NCI-H146 treated with DMSO at 0.1 percent for 48 hours (cell line): ENCODE measurements at regions not wholly inside any gene's neighbourhood (a gene's known extent, or its start where the extent isn't known, plus 50 kb on each side); places are given as distances from the start of the nearest gene placed in this dataset.
"Not testable (repeated sequence)": the region's sequence is repeated elsewhere in the genome, so short reads cannot be mapped to it uniquely, and the experiment has no call there.

Experiments used
- DNase-seq: peaks from one replicate; lab custom pipeline; 2025; ENCODE audit not compliant: unreplicated experiment; lab: John Stamatoyannopoulos, UW

DNA sequence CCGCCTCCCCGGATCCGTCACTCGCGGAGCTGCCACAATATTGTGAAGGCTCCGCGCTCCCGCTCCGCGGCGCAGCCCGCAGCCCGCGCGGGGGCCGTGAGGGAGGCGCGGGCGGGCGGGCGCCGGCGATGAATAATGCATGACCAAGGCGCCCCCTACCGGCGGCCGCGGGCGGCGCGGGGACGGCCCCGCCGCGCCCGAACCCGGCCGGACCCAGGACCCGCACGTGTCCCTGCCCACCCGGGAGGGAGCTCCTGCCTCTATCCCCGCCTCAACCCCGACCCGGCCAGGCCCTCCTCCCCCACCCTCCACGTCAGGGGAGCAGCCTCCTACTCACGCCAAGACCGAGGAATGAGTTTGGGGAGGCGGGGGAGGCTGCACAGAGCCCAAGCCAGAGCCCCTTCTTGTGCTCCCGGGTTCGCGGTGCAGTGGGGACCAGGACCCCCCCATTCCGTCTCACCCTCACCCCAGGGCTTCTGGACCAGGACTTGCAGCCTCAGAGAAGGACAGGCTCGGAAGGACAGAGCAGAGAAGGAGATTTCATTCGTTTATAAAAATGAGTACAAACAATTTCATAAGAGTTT is 70.8 kb upstream of the CASZ1 start:
- no peak for DNase-seq

DNA sequence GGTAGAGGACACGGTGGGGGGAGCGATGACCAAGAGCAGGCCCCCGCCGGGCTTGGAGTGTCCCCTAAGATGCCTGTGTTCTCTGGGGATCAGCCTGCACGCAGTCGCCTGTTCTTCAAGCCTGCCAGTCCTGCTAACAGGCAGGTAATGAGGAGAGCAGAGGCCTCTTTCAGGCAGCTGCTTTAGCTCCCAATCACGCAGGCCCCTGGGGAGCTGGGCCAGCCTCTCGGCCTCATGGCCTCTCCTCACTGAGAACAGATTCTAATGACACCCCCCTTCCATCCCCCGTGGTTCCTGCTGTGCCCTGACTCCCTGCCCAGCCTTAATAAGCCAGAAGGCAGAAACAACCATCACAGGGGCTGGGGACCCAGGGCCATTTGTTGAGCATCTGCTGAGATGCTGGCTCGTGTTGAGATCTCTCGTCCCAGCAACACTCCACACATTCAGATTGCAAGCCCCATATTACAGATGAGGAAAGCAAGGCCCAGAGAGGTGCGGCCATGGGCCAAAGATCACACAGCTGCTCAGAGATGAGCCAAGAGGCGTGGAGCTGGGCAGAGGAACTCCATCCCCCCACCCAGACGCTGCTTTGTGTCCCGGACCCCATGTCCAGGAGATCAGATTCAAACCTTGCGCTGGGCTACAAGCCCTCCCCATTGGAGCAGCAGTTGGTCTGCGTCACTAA is 71.6 kb upstream of the CASZ1 start:
- peak; percentile 51 for DNase-seq

- no peak for DNase-seq
Observed at GRCh38 chr1:10868599-10868965, 72.1 kb upstream of the CASZ1 start.

- no peak for DNase-seq
Observed at GRCh38 chr1:10869933-10870332, 73.5 kb upstream of the CASZ1 start.

DNA sequence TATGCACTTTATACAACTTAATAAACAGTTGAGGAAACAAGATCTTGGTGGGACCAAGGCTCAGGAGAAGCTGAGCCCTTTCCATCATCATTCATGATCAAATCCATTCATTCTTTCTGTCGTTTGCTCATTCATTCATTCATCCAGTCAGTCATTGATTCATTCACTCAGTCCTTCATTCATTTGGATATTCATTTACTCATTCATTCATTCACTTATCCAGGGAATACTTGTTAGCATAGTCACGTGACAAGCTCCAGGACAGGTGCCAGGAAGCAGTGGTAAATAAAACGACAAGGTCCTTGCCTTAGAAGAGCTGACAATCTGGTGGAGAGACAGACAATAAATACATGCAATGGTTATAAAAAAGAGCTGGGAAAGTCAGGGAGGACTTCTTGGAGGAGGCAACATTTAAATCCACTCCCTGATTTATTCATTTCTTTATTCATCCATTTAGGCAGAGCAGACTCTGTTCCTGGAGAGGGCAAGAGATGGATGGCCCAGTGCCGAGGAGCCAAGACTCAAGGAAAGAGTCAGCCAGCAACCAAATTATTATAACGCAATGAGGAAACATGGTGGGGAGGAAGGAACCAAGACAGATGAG is 74.1 kb upstream of the CASZ1 start:
- DNase-seq: no peak

- DNase-seq: no peak
Observed at GRCh38 chr1:10873189-10873588, 76.7 kb upstream of the CASZ1 start.

GRCh38 chr1:10874351-10874750 is 77.9 kb upstream of the CASZ1 start:
- no peak for DNase-seq

DNA sequence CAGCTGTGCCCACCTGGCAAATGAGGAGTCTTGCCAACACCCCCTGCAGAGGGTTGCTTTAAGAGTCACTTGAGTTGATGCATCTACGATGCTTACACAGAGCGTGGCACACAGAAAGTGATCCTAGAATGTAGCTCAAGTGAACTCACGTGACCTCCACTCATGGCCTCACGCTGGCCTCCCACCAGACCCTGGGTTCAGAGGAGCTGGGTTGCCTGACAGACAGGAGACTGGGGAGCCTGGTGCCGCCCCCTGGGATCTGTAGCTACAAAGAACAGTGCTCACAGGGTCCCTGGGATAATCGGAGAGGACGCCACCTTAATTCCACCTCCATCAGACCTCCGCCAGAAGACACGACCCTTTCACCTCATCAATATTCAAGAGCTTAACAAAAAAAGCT is 81.4 kb upstream of the CASZ1 start:
- DNase-seq: no peak

- DNase-seq: no peak
Observed at GRCh38 chr1:10878469-10878868, 82.0 kb upstream of the CASZ1 start.

DNA sequence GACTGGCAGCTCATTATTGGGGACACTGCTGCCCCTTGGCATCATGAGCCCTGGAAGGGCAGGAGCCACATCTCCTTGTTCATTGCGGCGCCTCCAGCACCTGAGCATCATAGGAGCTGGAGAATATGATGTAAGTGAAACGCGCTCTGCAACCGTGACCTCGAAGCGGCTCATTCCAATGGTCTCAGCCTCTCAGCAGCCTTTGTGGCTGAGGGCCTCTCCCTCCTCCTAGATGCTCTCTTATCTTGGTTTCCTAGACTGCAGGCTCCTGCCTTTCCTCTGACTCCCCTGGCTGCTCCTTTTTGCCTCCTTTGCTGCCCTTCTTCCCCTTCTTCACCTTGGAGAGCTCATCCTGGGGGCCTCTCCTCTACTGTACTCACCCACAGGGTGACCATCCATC is 83.6 kb upstream of the CASZ1 start:
- no peak for DNase-seq

DNA sequence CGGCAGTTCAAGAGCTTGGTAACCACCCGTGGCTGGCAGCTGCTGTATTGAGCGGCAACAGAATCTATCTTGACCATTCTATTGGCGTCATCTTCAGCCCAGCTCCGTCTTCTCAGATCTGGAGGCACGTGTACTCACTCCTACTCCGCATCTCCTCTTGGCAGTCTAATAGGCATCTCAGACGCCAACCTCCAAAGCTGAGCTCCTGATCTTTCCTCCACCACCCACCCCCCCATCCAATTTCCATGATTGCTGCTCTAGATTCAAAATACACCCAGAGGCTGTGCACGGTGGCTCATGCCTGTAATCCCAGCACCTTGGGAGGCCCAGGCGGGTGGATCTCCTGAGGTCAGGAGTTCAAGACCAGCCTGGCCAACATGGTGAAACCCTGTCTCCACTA is 84.6 kb upstream of the CASZ1 start:
- no peak for DNase-seq

DNA sequence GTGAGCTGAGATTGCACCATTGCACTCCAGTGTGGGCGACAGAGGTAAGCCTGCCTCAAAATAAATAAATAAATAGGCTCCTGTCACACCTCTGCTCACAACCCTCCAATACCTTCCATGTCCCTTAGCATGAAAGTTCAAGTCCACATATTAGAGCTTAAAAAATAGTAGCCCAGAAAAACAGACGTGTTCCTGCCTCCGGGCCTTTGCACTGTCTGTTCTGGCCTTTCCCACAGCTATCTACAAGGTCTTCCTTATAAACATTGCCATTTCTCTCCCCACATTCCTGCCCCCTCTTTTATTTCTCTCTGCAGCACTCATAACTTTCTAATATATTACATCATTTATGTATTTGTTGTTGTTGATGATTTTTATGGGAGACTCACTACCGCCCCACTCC is 85.6 kb upstream of the CASZ1 start:
- DNase-seq: no peak

DNA sequence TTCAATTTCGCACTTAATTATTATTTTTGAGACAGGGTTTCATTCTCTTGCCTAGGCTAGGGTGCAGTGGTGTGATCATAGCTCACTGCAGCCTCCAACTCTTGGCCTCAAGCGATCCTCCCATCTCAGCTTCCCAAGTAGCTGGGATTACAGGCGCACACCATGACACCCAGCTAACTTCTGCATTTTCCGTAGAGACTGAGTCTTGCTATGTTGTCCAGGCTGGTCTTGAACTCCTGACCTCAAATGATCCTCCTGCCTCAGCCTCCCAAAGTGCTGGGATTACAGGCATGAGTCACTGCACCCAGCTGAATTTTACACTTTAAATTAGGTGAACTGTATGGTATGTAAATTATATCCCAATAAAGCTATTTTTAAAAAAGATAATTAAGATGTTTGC is 90.6 kb upstream of the CASZ1 start:
- not testable (repeated sequence) for DNase-seq

GRCh38 chr1:10888291-10888690 is 91.8 kb upstream of the CASZ1 start:
- DNase-seq: no peak

- DNase-seq: no peak
Observed at GRCh38 chr1:10888791-10889649, 92.6 kb upstream of the CASZ1 start.

DNA sequence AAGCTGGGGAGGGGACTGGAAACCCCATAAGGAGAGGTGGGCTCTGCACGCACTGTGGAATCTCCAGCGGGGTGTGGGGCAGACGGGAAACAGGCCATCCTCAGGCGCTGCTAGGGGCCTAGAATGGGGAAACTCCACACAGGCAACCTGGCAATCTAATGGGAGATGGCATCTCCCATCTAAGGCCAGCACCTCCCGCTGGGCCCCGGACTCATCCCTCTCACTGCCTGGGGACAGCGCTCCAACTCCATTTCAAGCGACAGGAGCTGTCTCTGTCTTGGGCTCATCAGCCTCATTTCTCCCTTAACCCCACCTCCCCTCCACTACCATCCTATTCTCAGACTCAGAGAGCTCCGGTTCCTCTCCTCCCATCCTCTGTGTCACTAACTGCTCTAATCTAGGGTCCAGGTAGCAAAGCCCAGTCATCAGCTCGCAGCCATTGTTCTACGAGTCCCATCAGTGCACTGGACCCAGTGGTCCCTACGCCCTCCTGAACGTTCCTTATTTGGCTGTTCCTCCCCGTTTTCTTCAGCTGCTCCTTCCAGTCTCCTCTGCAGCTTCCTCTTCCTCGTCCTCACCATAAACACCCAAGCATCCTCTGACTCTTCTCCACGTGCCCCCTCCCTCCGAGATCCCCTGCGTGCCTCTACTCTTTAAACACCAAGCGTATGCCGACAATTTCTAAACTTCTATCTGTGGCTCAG is 93.4 kb upstream of the CASZ1 start:
- no peak for DNase-seq

- no peak for DNase-seq
Observed at GRCh38 chr1:10890491-10891071, 94.1 kb upstream of the CASZ1 start.

DNA sequence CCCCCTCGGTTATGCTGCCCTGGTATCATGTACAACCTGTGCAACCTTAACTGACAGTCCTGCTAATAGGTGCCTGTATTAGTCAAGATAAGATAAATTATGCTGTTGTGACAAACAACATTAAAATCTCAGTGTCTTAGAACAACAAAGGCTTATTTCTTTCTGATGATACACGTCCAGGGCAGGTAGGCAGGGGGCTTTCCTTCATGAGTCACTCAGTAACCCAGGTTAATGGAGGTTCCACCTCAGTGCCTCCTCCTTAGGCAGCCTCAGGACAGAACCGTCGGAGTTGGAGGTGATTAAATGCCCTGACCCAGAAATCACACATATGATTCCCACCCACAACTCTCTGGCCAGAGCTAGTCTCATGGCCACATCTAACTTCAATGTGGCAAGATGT is 94.6 kb upstream of the CASZ1 start:
- DNase-seq: no peak

- DNase-seq: no peak
Observed at GRCh38 chr1:10892138-10893065, 96.0 kb upstream of the CASZ1 start.

- no peak for DNase-seq
Observed at GRCh38 chr1:10895621-10896020, 99.2 kb upstream of the CASZ1 start.
